Epithelial cell of esophagus (primary cell): ENCODE measurements at regions not wholly inside any gene's neighbourhood (a gene's known extent, or its start where the extent isn't known, plus 50 kb on each side); places are given as distances from the start of the nearest gene placed in this dataset.

Source experiments
- DNase-seq: peaks from one replicate; pipeline ENCODE4 v3.0.0; 2010; ENCODE audit warnings: low read depth
- H3K4me3 ChIP-seq: 2 replicates; pipeline ENCODE4 v1.5.1; 2011; ENCODE audit warnings: mild to moderate bottlenecking, low read length, control low read depth
- TF ChIP-seq, protein P1 (sequence below): IDR thresholded peaks from 2 replicates; pipeline ENCODE4 v1.5.1; 2011; ENCODE audit warnings: low read depth, mild to moderate bottlenecking, low read length, control low read depth, inconsistent platforms; ENCODE audit not compliant: insufficient read depth; ENCODE audit errors: missing control alignments

- DNase-seq = peak; percentile 43
- H3K4me3 ChIP-seq = no peak overlapping the region
- TF ChIP-seq, protein P1, sequence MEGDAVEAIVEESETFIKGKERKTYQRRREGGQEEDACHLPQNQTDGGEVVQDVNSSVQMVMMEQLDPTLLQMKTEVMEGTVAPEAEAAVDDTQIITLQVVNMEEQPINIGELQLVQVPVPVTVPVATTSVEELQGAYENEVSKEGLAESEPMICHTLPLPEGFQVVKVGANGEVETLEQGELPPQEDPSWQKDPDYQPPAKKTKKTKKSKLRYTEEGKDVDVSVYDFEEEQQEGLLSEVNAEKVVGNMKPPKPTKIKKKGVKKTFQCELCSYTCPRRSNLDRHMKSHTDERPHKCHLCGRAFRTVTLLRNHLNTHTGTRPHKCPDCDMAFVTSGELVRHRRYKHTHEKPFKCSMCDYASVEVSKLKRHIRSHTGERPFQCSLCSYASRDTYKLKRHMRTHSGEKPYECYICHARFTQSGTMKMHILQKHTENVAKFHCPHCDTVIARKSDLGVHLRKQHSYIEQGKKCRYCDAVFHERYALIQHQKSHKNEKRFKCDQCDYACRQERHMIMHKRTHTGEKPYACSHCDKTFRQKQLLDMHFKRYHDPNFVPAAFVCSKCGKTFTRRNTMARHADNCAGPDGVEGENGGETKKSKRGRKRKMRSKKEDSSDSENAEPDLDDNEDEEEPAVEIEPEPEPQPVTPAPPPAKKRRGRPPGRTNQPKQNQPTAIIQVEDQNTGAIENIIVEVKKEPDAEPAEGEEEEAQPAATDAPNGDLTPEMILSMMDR = no peak
Observed at GRCh38 chr12:91920276-91920675, 225.4 kb downstream of the BTG1 start.

DNA sequence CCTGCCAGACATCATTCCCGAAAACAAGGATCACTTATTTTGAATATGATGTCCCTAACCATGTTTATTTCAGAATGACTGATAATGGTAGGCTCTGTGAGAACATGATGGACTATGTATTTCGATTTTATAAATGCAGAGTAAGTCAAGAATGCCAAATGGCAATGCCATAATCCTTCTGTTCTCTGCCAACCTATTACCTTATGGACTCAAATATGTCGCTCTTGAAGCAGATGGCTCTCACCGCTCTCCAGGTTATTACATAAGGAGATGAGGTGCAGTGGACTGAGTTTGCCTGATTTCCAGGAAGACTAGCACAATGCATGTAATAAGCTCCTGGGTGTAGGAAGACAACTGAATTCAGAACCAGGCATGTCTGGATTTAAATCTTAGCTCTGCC, 227.2 kb downstream of the BTG1 start:
- no peak for DNase-seq
- TF ChIP-seq, protein P1 = no peak
- no peak overlapping the region for H3K4me3 ChIP-seq

DNA sequence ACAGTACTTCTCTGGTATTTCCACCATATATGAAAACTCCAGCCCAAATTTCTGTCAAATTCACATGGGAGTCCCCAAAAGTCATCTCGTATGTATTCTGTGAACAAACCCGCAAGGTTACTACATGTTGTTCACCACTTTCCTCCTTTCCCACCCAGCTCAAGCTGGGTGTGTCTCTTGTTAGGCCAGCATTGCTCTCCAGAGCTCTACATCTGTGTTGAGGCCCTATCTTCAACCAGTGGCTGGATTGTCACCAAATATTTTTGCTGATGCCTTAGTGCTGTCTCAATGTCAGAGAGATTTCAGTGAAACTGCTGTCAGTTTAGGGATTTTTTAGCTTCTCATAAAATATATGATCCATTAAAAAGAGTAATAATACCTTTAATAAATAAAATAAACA, 230.9 kb downstream of the BTG1 start:
- no peak for DNase-seq
- TF ChIP-seq, protein P1 = no peak
- no peak overlapping the region for H3K4me3 ChIP-seq

- DNase-seq = peak; percentile 37
- TF ChIP-seq, protein P1 = no peak
- H3K4me3 ChIP-seq = no peak overlapping the region
Observed at GRCh38 chr12:91913651-91914050, 232.0 kb downstream of the BTG1 start.

DNA sequence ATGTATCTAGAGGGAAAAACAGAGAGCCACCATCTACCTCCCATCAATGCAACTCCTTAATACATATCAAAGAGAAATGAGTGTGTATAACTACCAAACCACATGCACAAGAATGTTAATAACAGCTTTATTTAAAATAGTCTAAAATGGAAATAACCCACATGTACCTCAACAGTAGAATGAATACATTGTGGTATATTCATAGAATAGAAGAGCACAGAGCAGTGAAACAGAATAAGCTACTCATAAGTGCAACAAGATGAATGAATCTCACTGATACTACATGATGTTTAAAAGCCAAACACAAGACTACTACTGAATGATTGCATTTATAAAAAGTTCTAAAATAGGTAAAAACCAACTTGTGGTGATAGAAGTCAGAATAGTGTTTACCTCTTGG, 232.5 kb downstream of the BTG1 start:
- DNase-seq = no peak
- TF ChIP-seq, protein P1 = no peak
- no peak overlapping the region for H3K4me3 ChIP-seq

DNA sequence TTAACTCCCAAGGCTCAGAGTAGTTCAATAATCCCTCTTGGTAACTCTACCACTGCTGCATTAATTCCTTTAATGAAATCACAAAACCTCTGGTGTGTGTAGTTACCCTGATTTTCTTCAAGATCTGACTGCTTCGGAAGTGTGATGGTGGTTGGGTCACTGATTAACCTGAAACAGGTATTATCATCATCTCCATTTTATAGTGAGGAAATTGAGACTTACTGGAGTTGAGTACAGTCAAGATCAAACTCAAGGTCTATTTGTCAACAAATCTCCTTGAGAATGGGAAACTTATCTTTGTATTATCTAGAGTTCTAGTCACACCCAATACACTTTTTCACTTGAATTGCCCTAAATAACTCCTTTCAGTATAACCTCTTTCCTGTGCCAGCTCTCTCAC, 233.5 kb downstream of the BTG1 start:
- TF ChIP-seq, protein P1 = no peak

GRCh38 chr12:91910871-91911388, 234.7 kb downstream of the BTG1 start:
- TF ChIP-seq, protein P1 = no peak
- no peak for DNase-seq
- no peak overlapping the region for H3K4me3 ChIP-seq

More for the DNA sequence above, 233.5 kb downstream of the BTG1 start:
- no peak for DNase-seq
- H3K4me3 ChIP-seq = no peak overlapping the region
